HG03064 (cell line): ENCODE measurements at regions not wholly inside any gene's neighbourhood (a gene's known extent, or its start where the extent isn't known, plus 50 kb on each side); places are given as distances from the start of the nearest gene placed in this dataset.

ENCODE experiments used
- ATAC-seq: cut with Tn5 transposase; IDR thresholded peaks from one replicate; pipeline ENCODE4 v1.9.1; 2021; ENCODE audit warnings: low read depth; ENCODE audit not compliant: unreplicated experiment

GRCh38 chr4:28926156-28926555 is 1794.0 kb upstream of the PCDH7 start:
- ATAC-seq: no peak

- no peak for ATAC-seq
Measured at GRCh38 chr4:28942631-28943030, 1777.5 kb upstream of the PCDH7 start.

GRCh38 chr4:28947374-28947773 is 1772.8 kb upstream of the PCDH7 start:
- ATAC-seq: no peak

- no peak for ATAC-seq
Measured at GRCh38 chr4:28948501-28948900, 1771.7 kb upstream of the PCDH7 start.

GRCh38 chr4:28966982-28967381 is 1753.2 kb upstream of the PCDH7 start:
- ATAC-seq: no peak

GRCh38 chr4:28973587-28974350 is 1746.4 kb upstream of the PCDH7 start:
- no peak for ATAC-seq

GRCh38 chr4:28976369-28976768 is 1743.8 kb upstream of the PCDH7 start:
- no peak for ATAC-seq

DNA sequence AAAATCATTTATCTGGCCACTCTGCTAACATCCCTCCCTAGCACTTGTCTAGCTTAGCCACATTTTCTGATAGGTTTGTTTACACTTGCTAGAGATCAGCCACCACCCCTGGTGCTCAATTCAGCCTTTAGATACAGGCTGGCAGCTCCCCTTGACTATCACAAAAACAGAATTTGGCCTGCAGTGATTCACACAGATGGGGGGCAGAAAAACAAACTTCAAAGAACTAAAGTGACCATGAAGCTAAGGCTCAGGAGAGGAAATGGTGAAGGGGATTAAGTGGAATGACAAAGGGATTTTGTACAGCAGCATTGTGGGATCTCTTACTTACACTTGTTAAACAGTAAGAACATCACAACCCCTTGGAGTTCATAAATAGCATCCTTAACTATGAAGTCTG is 1718.0 kb upstream of the PCDH7 start:
- no peak for ATAC-seq

GRCh38 chr4:29005838-29006237 is 1714.3 kb upstream of the PCDH7 start:
- ATAC-seq: no peak

DNA sequence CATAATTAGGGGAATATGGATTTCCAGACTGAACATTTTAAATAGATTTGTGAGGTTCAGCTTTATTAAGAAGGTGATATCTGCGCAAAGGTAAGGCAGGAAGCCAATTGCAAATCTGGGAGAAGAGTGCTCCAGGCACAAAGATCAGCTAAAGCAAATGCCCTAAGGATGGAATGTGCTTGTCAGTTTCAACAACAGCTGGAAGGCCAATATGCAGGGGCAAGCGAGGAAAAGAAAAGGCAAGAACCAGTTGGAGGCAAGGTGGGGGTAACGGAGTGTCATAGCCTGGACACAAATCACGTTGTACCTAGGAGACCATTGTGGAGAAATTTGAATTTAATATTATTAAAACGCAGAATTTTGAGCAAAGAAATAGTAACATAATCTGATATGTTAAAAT is 1710.3 kb upstream of the PCDH7 start:
- ATAC-seq: no peak

GRCh38 chr4:29013341-29013740 is 1706.8 kb upstream of the PCDH7 start:
- no peak for ATAC-seq

GRCh38 chr4:29014555-29014954 is 1705.6 kb upstream of the PCDH7 start:
- ATAC-seq: no peak

DNA sequence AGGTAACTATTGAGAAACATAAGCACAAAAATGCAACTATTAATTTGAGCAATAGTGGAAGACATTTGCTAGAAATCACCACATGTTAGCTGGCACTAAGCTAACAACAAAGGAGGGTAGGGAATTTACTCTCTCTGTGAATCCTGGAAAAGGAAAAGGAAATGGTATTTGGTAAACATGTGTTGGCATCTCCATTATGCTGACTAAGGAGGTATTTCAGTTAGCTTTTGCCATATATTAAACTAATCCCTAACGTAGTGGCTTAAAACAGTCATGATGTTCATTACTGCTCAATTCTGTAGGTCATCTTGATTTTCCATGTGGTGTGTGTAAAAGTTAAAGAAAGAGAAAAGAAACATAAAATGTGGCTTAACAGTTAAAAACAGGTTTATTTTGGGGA is 1686.5 kb upstream of the PCDH7 start:
- ATAC-seq: no peak

DNA sequence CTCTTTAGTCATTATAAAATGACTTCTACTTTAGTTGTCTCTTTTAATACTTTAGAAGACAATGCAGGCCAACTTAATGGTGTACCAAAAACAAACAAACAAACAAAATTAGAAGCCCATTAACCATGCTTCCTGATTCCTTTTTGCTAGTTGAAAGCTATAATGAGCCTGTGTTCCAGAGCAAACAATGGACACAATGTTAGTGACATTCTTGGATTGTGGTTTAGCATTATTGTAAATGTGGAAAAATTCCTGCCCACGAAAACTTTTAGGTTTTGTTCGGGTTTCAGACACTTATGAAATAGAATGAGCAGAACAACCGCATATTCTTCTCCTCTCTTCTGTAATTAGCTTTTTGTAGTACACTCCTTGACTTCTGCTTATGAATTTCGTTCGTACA is 1682.7 kb upstream of the PCDH7 start:
- ATAC-seq: no peak

GRCh38 chr4:29043411-29043810 is 1676.8 kb upstream of the PCDH7 start:
- no peak for ATAC-seq

DNA sequence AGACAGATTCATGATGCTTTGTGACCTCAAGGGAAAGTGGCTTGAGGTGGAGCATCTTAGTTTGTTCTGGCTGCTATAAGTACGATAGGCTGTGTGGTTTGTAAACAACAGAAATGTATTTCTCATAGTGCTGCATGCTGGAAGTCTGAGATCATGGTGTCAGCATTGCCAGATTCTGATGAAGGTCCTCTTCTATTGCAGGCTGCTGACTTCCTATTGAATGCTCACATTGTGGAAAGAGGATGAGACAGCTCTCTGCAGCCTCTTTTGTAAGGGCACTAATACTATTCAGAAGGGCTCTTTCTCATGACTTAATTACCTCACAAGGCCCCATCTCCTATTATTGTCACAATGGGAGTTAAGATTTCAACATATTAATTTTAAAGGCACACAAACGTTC is 1674.0 kb upstream of the PCDH7 start:
- ATAC-seq: no peak

DNA sequence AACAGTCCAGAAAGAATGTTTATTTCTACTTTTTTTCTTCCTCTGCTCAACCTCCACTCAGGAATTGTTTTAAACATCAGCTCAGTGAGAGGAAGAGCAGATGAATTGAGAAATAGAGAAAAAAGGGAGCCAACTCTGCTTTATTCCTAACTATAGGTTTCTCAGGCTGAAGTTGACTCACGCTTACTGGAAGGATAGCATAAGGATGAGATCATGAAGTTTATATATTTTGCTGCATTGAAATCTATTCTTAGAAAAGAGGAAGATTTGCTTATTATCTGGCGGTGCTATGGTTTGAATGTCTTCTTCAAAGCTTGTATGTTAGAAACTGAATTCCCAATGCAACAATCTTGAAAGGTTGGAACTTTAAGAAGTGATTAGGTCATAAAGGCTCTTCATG is 1673.4 kb upstream of the PCDH7 start:
- no peak for ATAC-seq

GRCh38 chr4:29047341-29048041 is 1672.7 kb upstream of the PCDH7 start:
- ATAC-seq: no peak

DNA sequence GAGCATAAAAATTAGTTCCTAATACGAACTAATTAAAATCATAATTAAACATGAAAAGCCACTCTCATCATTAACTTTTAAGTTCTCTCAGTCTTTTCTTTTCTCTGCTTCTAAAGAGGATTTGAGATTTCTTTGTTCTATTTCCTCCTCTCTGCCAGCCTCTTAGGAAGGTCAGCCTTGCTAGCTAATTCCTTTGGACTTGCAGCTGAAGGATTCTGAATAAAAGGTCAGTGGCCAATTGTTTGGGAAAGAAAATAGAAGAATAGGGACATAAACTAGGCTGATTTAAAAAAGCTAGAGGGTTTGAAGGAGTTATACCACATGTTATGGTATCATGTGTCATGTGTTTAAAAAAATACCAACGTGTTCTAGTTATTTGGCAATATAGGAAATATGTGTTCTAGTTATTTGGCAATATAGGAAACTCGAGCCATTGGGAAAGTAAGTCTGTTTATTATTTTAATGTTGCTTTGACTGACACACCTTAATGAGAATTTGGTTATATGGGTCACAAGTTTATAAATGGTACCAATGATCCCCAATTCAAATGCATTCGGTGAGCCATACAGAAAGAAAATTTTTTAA is 1668.7 kb upstream of the PCDH7 start:
- ATAC-seq: no peak

GRCh38 chr4:29052266-29052665 is 1667.9 kb upstream of the PCDH7 start:
- ATAC-seq: no peak

DNA sequence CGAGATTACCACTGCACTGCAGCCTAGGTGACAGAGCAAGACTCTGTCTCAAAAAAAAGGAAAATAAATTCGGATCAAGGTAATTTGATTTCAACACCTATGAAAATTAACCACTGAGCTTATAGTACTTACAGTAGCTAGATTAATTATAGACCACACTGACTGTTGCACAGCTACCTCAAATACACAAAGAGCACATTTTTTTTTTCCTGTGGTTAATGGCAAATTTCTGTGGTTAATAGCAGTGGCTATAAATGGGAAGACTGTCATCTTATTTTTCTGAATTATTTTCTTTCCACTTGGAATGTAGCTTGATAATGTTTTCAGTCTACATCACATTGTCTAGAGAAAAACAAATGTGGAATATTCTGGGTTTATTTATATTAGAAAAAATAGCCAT is 1661.6 kb upstream of the PCDH7 start:
- no peak for ATAC-seq

- no peak for ATAC-seq
Measured at GRCh38 chr4:29066861-29067260, 1653.3 kb upstream of the PCDH7 start.
